K562 (cell line): ENCODE measurements at regions not wholly inside any gene's neighbourhood (a gene's known extent, or its start where the extent isn't known, plus 50 kb on each side); places are given as distances from the start of the nearest gene placed in this dataset.

ENCODE experiments used
- CBX1 ChIP-seq: sonication (generic); IDR thresholded peaks from 2 replicates; pipeline ENCODE4 v1.6.1; 2016; ENCODE audit warnings: antibody characterized with exemption, low read depth, mild to moderate bottlenecking
- NR4A1 ChIP-seq, 2 experiments: fragments of 250-450 bp in 1 of 2; fragments of 450-650 bp in 1 of 2; sonication (Bioruptor Pico) in 1 of 2; IDR thresholded peaks; 2 replicates each; pipeline versions ENCODE4 v1.4.0 to v1.6.1; 2016 to 2020; ENCODE audit warnings: mild to moderate bottlenecking in 2 of 2, missing compliant biosample characterization in 1 of 2, missing genetic modification characterization in 1 of 2, moderate library complexity in 1 of 2
- POLR2A ChIP-seq: fragments of 450-650 bp; conservative IDR thresholded peaks from 2 replicates; pipeline ENCODE4 v1.6.1; 2016
- POLR2AphosphoS5 ChIP-seq: IDR thresholded peaks from 2 replicates; pipeline ENCODE4 v1.6.1; 2011; ENCODE audit warnings: mild to moderate bottlenecking, low read depth, low read length, moderate library complexity; ENCODE audit not compliant: control insufficient read depth, insufficient read depth
- TF ChIP-seq, protein P1 (sequence below), 3 experiments: IDR thresholded peaks in 2 of 3; conservative IDR thresholded peaks in 1 of 3; 2 replicates each; pipeline ENCODE4 v1.5.1; 2011 to 2012; ENCODE audit warnings: low read length in 3 of 3, mild to moderate bottlenecking in 3 of 3, control low read depth in 2 of 3, improper control_type of control experiment in 1 of 3, inconsistent platforms in 1 of 3, low read depth in 1 of 3, mixed read lengths in 1 of 3, moderate library complexity in 1 of 3; ENCODE audit not compliant: insufficient read depth in 2 of 3

GRCh38 chr10:108241166-108241565 lies 1076.7 kb upstream of the SORCS1 start:
- TF ChIP-seq, protein P1, sequence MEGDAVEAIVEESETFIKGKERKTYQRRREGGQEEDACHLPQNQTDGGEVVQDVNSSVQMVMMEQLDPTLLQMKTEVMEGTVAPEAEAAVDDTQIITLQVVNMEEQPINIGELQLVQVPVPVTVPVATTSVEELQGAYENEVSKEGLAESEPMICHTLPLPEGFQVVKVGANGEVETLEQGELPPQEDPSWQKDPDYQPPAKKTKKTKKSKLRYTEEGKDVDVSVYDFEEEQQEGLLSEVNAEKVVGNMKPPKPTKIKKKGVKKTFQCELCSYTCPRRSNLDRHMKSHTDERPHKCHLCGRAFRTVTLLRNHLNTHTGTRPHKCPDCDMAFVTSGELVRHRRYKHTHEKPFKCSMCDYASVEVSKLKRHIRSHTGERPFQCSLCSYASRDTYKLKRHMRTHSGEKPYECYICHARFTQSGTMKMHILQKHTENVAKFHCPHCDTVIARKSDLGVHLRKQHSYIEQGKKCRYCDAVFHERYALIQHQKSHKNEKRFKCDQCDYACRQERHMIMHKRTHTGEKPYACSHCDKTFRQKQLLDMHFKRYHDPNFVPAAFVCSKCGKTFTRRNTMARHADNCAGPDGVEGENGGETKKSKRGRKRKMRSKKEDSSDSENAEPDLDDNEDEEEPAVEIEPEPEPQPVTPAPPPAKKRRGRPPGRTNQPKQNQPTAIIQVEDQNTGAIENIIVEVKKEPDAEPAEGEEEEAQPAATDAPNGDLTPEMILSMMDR (IDR thresholded peaks at IDR 0.05 in 2 of 3, conservative IDR thresholded peaks at IDR 0.05 in 1 of 3; ENCODE audit: insufficient read depth in 2 of 3, low read depth in 1 of 3, low read length in 3 of 3): no peak
- TF ChIP-seq POLR2AphosphoS5 (no peak), CBX1 (no peak), NR4A1 (CRISPR knock-in tag; IDR thresholded peaks at IDR 0.05) (no peak), NR4A1 (tag; IDR thresholded peaks at IDR 0.05) (no peak), POLR2A (no peak)
